ENCODE measurements at regions not wholly inside any gene's neighbourhood (a gene's known extent, or its start where the extent isn't known, plus 50 kb on each side); places are given as distances from the start of the nearest gene placed in this dataset.

GRCh38 chr13:106383791-106384190 lies 151.7 kb downstream of the EFNB2 start:
- in situ Hi-C loops (cut with HindIII; ENCODE audit: low pct_ligation_motif_present, low sequenced_read_pairs): no loop called here
- no peak for DNase-seq
- TF ChIP-seq CTCF (IDR thresholded peaks at IDR 0.05; ENCODE audit: low read depth, low read length, missing control alignments): no peak
- H3K36me3 ChIP-seq (replicated peaks): no peaks in the 10 kb centered on the region
- H3K27me3 ChIP-seq (replicated peaks): no peaks in the 10 kb centered on the region
- no peak overlapping the region for H3K4me3 ChIP-seq (ENCODE audit: low read depth, low read length)
- H3K27ac ChIP-seq: no peak overlapping the region

- no peaks in the 10 kb centered on the region for H3K27me3 ChIP-seq (replicated peaks)
- TF ChIP-seq CTCF (IDR thresholded peaks at IDR 0.05; ENCODE audit: low read depth, low read length, missing control alignments): peak; percentile 12
- H3K36me3 ChIP-seq (replicated peaks): no peaks in the 10 kb centered on the region
- no peak overlapping the region for H3K4me3 ChIP-seq (ENCODE audit: low read depth, low read length)
- H3K27ac ChIP-seq: no peak overlapping the region
- in situ Hi-C loops (cut with HindIII; ENCODE audit: low pct_ligation_motif_present, low sequenced_read_pairs): no loop called here
- no peak for DNase-seq
Measured at GRCh38 chr13:106382534-106382933, 152.9 kb downstream of the EFNB2 start.

DNA sequence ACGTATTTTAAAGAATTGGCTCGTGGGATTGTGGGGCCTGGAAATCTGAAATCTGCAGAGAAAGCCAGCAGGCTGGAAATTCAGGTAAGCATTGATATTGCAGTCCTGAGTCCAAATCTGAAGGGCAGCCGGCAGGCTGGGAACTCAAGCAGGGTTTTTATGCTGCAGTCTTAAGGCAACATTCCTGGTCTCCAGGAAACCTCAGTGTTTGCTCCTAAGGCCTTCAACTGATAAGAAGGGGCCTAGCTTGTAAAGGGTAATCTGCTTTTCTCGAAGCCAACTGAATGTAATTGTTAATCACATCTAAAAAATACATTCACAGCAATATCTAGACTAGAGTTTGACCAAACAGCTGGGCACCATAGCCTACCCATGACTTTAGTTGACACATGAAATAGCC lies 154.4 kb downstream of the EFNB2 start:
- in situ Hi-C loops (cut with HindIII; ENCODE audit: low pct_ligation_motif_present, low sequenced_read_pairs): no loop called here
- Histone ChIP-seq H3K27me3 (replicated peaks) (no peaks in the 10 kb centered on the region), H3K36me3 (replicated peaks) (no peaks in the 10 kb centered on the region), H3K4me3 (ENCODE audit: low read depth, low read length) (no peak overlapping the region), H3K27ac (no peak overlapping the region)
- peak; percentile 67 for DNase-seq
- TF ChIP-seq CTCF (IDR thresholded peaks at IDR 0.05; ENCODE audit: low read depth, low read length, missing control alignments): no peak

- H3K27me3 ChIP-seq (replicated peaks): no peaks in the 10 kb centered on the region
- TF ChIP-seq CTCF (IDR thresholded peaks at IDR 0.05; ENCODE audit: low read depth, low read length, missing control alignments): no peak
- peak overlapping the region; percentile 98 for H3K27ac ChIP-seq
- in situ Hi-C loops (cut with HindIII; ENCODE audit: low pct_ligation_motif_present, low sequenced_read_pairs): no loop called here
- H3K36me3 ChIP-seq (replicated peaks): no peaks in the 10 kb centered on the region
- no peak for DNase-seq
- H3K4me3 ChIP-seq (ENCODE audit: low read depth, low read length): no peak overlapping the region
Measured at GRCh38 chr13:106377931-106378662, 157.4 kb downstream of the EFNB2 start.

GRCh38 chr13:106377341-106377740 lies 158.1 kb downstream of the EFNB2 start:
- TF ChIP-seq CTCF (IDR thresholded peaks at IDR 0.05; ENCODE audit: low read depth, low read length, missing control alignments): no peak
- Histone ChIP-seq H3K27me3 (replicated peaks) (no peaks in the 10 kb centered on the region), H3K4me3 (ENCODE audit: low read depth, low read length) (no peak overlapping the region), H3K36me3 (replicated peaks) (no peaks in the 10 kb centered on the region), H3K27ac (peak overlapping the region; percentile 98)
- DNase-seq: no peak
- in situ Hi-C loops (cut with HindIII; ENCODE audit: low pct_ligation_motif_present, low sequenced_read_pairs): no loop called here

Measured in brain microvascular endothelial cell (primary cell).